ENCODE measurements at regions not wholly inside any gene's neighbourhood (a gene's known extent, or its start where the extent isn't known, plus 50 kb on each side); places are given as distances from the start of the nearest gene placed in this dataset.

- TF ChIP-seq CHD7 (IDR thresholded peaks at IDR 0.05; ENCODE audit: insufficient replicate concordance, low read length) (no peak), ATF2 (IDR thresholded peaks at IDR 0.05; ENCODE audit: low read length) (no peak), CTCF (IDR thresholded peaks at IDR 0.05; ENCODE audit: control extremely low read depth in 1 of 3, insufficient read depth in 1 of 3, low read depth in 1 of 3, low read length in 3 of 3) (no peak), USF2 (IDR thresholded peaks at IDR 0.05; ENCODE audit: low read length) (no peak)
Observed at GRCh38 chr2:58971511-58972360, 730.6 kb upstream of the FANCL start (continued).
